Chondrocyte (in vitro differentiated cells): ENCODE measurements at regions not wholly inside any gene's neighbourhood (a gene's known extent, or its start where the extent isn't known, plus 50 kb on each side); places are given as distances from the start of the nearest gene placed in this dataset.
"Not testable (repeated sequence)": the region's sequence is repeated elsewhere in the genome, so short reads cannot be mapped to it uniquely, and the experiment has no call there.

Experiments
- DNase-seq: peaks from one replicate; pipeline ENCODE4 v3.0.0; 2021; ENCODE audit warnings: mixed read lengths, low spot score
- H3K27ac Mint-ChIP-seq: one replicate; pipeline ENCODE4 v1.8.0; 2021; ENCODE audit warnings: mild to moderate bottlenecking, moderate library complexity, mixed read lengths; ENCODE audit not compliant: unreplicated experiment
- H3K27me3 Mint-ChIP-seq: 2 replicates; pipeline ENCODE4 v1.8.0; 2021; ENCODE audit warnings: low read depth, mixed read lengths
- H3K36me3 Mint-ChIP-seq: 2 replicates; pipeline ENCODE4 v1.8.0; 2021; ENCODE audit warnings: low read depth, mixed read lengths
- H3K4me1 Mint-ChIP-seq: 2 replicates; pipeline ENCODE4 v1.8.0; 2021; ENCODE audit warnings: low read depth, mild to moderate bottlenecking, mixed read lengths
- H3K4me3 Mint-ChIP-seq: one replicate; pipeline ENCODE4 v1.8.0; 2021; ENCODE audit warnings: mild to moderate bottlenecking, moderate library complexity, mixed read lengths; ENCODE audit not compliant: unreplicated experiment
- H3K9me3 Mint-ChIP-seq: 2 replicates; pipeline ENCODE4 v1.8.0; 2021; ENCODE audit warnings: low read depth, mixed read lengths
- TF ChIP-seq, protein P1 (sequence below): fragments of 200-600 bp; sonication (generic); IDR thresholded peaks from 2 replicates; pipeline ENCODE4 v1.5.0; 2021; ENCODE audit warnings: antibody characterized with exemption, mild to moderate bottlenecking, moderate library complexity

GRCh38 chr1:96211202-96211601 is 510.4 kb upstream of the PTBP2 start:
- H3K36me3 Mint-ChIP-seq = no peaks in the 10 kb centered on the region
- no peak for DNase-seq
- no peaks in the 10 kb centered on the region for H3K4me1 Mint-ChIP-seq
- H3K9me3 Mint-ChIP-seq = no peaks in the 10 kb centered on the region
- H3K4me3 Mint-ChIP-seq = no peak overlapping the region
- H3K27ac Mint-ChIP-seq = no peak overlapping the region
- H3K27me3 Mint-ChIP-seq = peaks cover 24% of the 10 kb centered on the region
- TF ChIP-seq, protein P1, sequence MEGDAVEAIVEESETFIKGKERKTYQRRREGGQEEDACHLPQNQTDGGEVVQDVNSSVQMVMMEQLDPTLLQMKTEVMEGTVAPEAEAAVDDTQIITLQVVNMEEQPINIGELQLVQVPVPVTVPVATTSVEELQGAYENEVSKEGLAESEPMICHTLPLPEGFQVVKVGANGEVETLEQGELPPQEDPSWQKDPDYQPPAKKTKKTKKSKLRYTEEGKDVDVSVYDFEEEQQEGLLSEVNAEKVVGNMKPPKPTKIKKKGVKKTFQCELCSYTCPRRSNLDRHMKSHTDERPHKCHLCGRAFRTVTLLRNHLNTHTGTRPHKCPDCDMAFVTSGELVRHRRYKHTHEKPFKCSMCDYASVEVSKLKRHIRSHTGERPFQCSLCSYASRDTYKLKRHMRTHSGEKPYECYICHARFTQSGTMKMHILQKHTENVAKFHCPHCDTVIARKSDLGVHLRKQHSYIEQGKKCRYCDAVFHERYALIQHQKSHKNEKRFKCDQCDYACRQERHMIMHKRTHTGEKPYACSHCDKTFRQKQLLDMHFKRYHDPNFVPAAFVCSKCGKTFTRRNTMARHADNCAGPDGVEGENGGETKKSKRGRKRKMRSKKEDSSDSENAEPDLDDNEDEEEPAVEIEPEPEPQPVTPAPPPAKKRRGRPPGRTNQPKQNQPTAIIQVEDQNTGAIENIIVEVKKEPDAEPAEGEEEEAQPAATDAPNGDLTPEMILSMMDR = no peak

DNA sequence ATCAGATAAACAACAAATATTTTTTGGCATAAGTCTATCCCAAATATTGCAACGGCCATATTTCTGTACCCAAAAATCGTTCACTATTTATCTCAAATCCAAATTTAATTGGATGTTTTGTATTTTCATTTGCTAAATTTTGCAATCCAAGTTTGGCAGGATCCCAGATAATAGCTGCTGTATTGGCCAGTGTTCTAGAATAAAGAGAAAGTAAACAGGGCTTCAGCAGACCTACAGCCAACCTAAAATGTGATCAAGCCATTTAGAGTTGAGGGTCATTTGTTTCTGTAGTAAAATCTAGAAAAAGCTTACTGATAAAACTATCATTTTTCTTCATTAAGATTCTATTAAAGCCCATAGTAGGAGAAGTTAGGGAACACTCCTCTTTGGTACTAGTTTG is 506.6 kb upstream of the PTBP2 start:
- no peaks in the 10 kb centered on the region for H3K9me3 Mint-ChIP-seq
- no peaks in the 10 kb centered on the region for H3K4me1 Mint-ChIP-seq
- H3K27ac Mint-ChIP-seq = no peak overlapping the region
- TF ChIP-seq, protein P1 = no peak
- DNase-seq = no peak
- no peak overlapping the region for H3K4me3 Mint-ChIP-seq
- peaks cover 33% of the 10 kb centered on the region for H3K27me3 Mint-ChIP-seq
- no peaks in the 10 kb centered on the region for H3K36me3 Mint-ChIP-seq

DNA sequence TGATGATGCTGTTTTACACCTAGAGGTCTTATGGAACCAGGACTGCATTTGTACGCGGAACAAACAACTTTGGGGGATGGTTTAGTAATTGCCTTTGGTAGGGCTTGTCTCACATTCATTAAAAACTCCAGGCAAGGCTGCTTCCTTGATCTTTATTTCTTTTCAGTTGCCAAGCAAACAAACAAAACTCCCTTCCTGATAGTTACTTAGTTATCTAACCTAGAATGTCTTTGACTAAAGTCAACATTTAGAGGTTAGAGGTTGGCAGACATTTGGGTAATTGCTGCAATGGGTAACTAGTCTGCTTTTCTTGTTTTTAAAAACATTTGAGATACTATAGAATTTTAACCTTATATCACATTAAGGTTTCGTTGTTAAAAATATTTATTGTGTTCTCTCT is 500.9 kb upstream of the PTBP2 start:
- DNase-seq = no peak
- Mint-ChIP-seq H3K27me3 (peaks cover 39% of the 10 kb centered on the region), H3K36me3 (no peaks in the 10 kb centered on the region), H3K4me1 (no peaks in the 10 kb centered on the region), H3K9me3 (no peaks in the 10 kb centered on the region), H3K27ac (no peak overlapping the region), H3K4me3 (no peak overlapping the region)
- TF ChIP-seq, protein P1 = no peak

DNA sequence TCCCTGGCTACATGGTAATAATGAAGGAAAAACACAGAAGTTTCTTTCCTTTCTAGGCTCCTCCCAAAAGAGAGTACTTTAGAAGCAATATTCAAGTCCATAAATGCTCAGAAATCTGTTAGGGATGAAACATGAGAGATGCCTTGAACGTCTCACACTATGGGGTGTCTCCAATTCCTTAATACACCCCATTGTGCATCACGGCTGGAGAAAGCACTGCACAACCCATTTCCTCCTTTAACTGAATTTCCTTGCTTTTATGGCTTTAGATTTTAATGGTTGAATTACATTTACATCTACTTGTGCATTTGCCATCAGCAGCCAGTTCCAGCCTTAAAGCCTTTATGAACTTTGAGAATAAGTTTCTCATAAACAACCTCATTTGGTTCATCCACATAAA is 498.9 kb upstream of the PTBP2 start:
- H3K9me3 Mint-ChIP-seq = no peaks in the 10 kb centered on the region
- TF ChIP-seq, protein P1 = no peak
- DNase-seq = no peak
- H3K27me3 Mint-ChIP-seq = peaks cover 34% of the 10 kb centered on the region
- no peak overlapping the region for H3K4me3 Mint-ChIP-seq
- H3K27ac Mint-ChIP-seq = no peak overlapping the region
- no peaks in the 10 kb centered on the region for H3K36me3 Mint-ChIP-seq
- H3K4me1 Mint-ChIP-seq = no peaks in the 10 kb centered on the region

- H3K27me3 Mint-ChIP-seq = peaks cover 28% of the 10 kb centered on the region
- not testable (repeated sequence) for H3K4me3 Mint-ChIP-seq, H3K27ac Mint-ChIP-seq, H3K36me3 Mint-ChIP-seq, H3K9me3 Mint-ChIP-seq, H3K4me1 Mint-ChIP-seq
- DNase-seq = peak; percentile 79
Measured at GRCh38 chr1:96224229-96224628, 497.4 kb upstream of the PTBP2 start.

- Mint-ChIP-seq H3K4me3 (no peak overlapping the region), H3K27me3 (no peaks in the 10 kb centered on the region), H3K4me1 (peaks cover 9% of the 10 kb centered on the region), H3K27ac (no peak overlapping the region), H3K9me3 (no peaks in the 10 kb centered on the region), H3K36me3 (no peaks in the 10 kb centered on the region)
- TF ChIP-seq, protein P1 = no peak
- DNase-seq = no peak
Measured at GRCh38 chr1:96233422-96233821, 488.2 kb upstream of the PTBP2 start.
